Fibroblast of lung (primary cell): ENCODE measurements at regions not wholly inside any gene's neighbourhood (a gene's known extent, or its start where the extent isn't known, plus 50 kb on each side); places are given as distances from the start of the nearest gene placed in this dataset.

Source experiments
- DNase-seq, 2 donors: peaks; one replicate each; pipeline versions ENCODE4 v3.0.0 to v3.0.0-alpha.2; 2010; ENCODE audit warnings: low read depth in 2 of 2
- H2AFZ ChIP-seq: 2 replicates; pipeline ENCODE4 v1.5.1; 2012; ENCODE audit warnings: low read length, control low read depth, inconsistent platforms
- H3K27ac ChIP-seq: 2 replicates; pipeline ENCODE4 v1.5.1; 2011; ENCODE audit warnings: low read length, control low read depth; ENCODE audit not compliant: insufficient read depth
- H3K27me3 ChIP-seq: 2 replicates; pipeline ENCODE4 v1.5.1; 2011; ENCODE audit warnings: mild to moderate bottlenecking, low read length; ENCODE audit not compliant: control insufficient read depth, insufficient read depth
- H3K36me3 ChIP-seq: 2 replicates; pipeline ENCODE4 v1.5.1; 2011; ENCODE audit warnings: low read length; ENCODE audit not compliant: control insufficient read depth, insufficient read depth
- H3K4me1 ChIP-seq: 2 replicates; pipeline ENCODE4 v1.5.1; 2011; ENCODE audit warnings: low read length; ENCODE audit not compliant: control insufficient read depth, insufficient read depth; ENCODE audit errors: extremely low read depth
- H3K4me2 ChIP-seq: 2 replicates; pipeline ENCODE4 v1.5.1; 2011; ENCODE audit warnings: low read length, control low read depth; ENCODE audit not compliant: insufficient read depth; ENCODE audit errors: extremely low read depth
- H3K4me3 ChIP-seq, 4 experiments: fragments of 200-600 bp in 1 of 4; sonication (generic) in 1 of 4; replicated peaks in 1 of 4; 2 replicates each; pipeline ENCODE4 v1.5.1; 2011 to 2016; ENCODE audit warnings: low read length in 4 of 4, low read depth in 3 of 4, mild to moderate bottlenecking in 3 of 4, control low read depth in 2 of 4, inconsistent platforms in 1 of 4, mixed read lengths in 1 of 4; ENCODE audit not compliant: insufficient read depth in 1 of 4; ENCODE audit errors: control extremely low read depth in 1 of 4
- H3K79me2 ChIP-seq: 2 replicates; pipeline ENCODE4 v1.5.1; 2012; ENCODE audit warnings: mild to moderate bottlenecking, low read length, inconsistent platforms; ENCODE audit not compliant: control insufficient read depth, insufficient read depth
- H3K9ac ChIP-seq: 2 replicates; pipeline ENCODE4 v1.5.1; 2011; ENCODE audit warnings: mild to moderate bottlenecking, low read length, control low read depth; ENCODE audit not compliant: insufficient read depth
- H3K9me3 ChIP-seq: 2 replicates; pipeline ENCODE4 v1.5.1; 2012; ENCODE audit warnings: low read depth, low read length; ENCODE audit not compliant: control insufficient read depth, insufficient read depth
- H4K20me1 ChIP-seq: 2 replicates; pipeline ENCODE4 v1.5.1; 2011; ENCODE audit warnings: low read length; ENCODE audit not compliant: control insufficient read depth, insufficient read depth; ENCODE audit errors: extremely low read depth
- EZH2 ChIP-seq: IDR thresholded peaks from 2 replicates; pipeline ENCODE4 v1.5.1; 2012; ENCODE audit warnings: low read length, control low read depth, mild to moderate bottlenecking; ENCODE audit errors: missing control alignments
- TF ChIP-seq, protein P1 (sequence below), 2 donors: IDR thresholded peaks in 1 of 2; conservative IDR thresholded peaks in 1 of 2; 1 replicate in 1 of 2; 2 replicates in 1 of 2; pipeline ENCODE4 v1.5.1; 2011 to 2012; ENCODE audit warnings: low read length in 2 of 2, control low read depth in 1 of 2, inconsistent platforms in 1 of 2, low read depth in 1 of 2, mild to moderate bottlenecking in 1 of 2

- H3K27me3 ChIP-seq = no peaks in the 10 kb centered on the region
- no peak overlapping the region for H3K27ac ChIP-seq
- TF ChIP-seq EZH2 = no peak
- TF ChIP-seq, protein P1, sequence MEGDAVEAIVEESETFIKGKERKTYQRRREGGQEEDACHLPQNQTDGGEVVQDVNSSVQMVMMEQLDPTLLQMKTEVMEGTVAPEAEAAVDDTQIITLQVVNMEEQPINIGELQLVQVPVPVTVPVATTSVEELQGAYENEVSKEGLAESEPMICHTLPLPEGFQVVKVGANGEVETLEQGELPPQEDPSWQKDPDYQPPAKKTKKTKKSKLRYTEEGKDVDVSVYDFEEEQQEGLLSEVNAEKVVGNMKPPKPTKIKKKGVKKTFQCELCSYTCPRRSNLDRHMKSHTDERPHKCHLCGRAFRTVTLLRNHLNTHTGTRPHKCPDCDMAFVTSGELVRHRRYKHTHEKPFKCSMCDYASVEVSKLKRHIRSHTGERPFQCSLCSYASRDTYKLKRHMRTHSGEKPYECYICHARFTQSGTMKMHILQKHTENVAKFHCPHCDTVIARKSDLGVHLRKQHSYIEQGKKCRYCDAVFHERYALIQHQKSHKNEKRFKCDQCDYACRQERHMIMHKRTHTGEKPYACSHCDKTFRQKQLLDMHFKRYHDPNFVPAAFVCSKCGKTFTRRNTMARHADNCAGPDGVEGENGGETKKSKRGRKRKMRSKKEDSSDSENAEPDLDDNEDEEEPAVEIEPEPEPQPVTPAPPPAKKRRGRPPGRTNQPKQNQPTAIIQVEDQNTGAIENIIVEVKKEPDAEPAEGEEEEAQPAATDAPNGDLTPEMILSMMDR (conservative IDR thresholded peaks at IDR 0.05 in 1 of 2, IDR thresholded peaks at IDR 0.05 in 1 of 2; ENCODE audit: low read depth in 1 of 2, low read length in 2 of 2) = no peak
- no peaks in the 10 kb centered on the region for H3K79me2 ChIP-seq
- DNase-seq = no peak
- no peak overlapping the region for H2AFZ ChIP-seq
- no peaks in the 10 kb centered on the region for H3K9me3 ChIP-seq
- no peak overlapping the region for H3K9ac ChIP-seq
- H4K20me1 ChIP-seq = no peaks in the 10 kb centered on the region
- H3K4me2 ChIP-seq = no peak overlapping the region
- no peaks in the 10 kb centered on the region for H3K36me3 ChIP-seq
- H3K4me3 ChIP-seq = no peak overlapping the region
- no peaks in the 10 kb centered on the region for H3K4me1 ChIP-seq
These were observed 63.4 kb upstream of the BTN3A2 start for GRCh38 chr6:26301638-26302037.

DNA sequence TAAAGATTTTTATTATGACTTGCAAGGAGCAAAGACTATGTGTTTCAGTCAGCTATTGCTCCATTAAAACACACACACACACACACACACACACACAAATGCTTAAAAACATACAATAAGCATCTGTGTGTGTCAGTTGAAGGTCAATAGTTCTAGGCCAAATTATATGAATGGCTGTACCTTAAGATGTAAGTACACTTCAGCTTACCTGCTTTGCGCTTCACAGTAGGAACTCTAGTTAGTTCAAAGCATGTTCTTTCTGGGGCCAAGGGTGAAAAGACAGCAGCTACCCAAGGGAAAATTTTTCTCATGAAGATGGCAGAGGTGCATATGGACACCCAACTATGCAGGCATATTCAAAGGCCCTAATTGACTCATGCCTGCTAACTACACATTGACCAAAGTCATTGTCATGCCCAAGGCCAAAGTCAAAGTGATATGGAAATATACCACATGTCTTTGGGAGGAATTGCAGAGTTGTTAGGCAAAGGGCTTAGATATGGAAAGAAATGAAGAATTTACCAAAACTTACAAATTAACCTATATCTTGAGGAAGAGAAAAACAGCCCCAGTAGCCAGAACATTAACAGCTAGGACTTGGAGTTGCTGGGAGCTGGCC, 61.9 kb upstream of the BTN3A2 start:
- no peaks in the 10 kb centered on the region for H3K36me3 ChIP-seq
- H3K4me1 ChIP-seq = no peaks in the 10 kb centered on the region
- no peak overlapping the region for H3K4me3 ChIP-seq
- no peak for DNase-seq
- no peaks in the 10 kb centered on the region for H3K79me2 ChIP-seq
- TF ChIP-seq EZH2 = no peak
- TF ChIP-seq, protein P1 (conservative IDR thresholded peaks at IDR 0.05 in 1 of 2, IDR thresholded peaks at IDR 0.05 in 1 of 2; ENCODE audit: low read depth in 1 of 2, low read length in 2 of 2) = no peak
- H3K4me2 ChIP-seq = no peak overlapping the region
- H3K27me3 ChIP-seq = no peaks in the 10 kb centered on the region
- no peaks in the 10 kb centered on the region for H4K20me1 ChIP-seq
- H3K9ac ChIP-seq = no peak overlapping the region
- no peak overlapping the region for H3K27ac ChIP-seq
- H2AFZ ChIP-seq = no peak overlapping the region
- no peaks in the 10 kb centered on the region for H3K9me3 ChIP-seq

DNA sequence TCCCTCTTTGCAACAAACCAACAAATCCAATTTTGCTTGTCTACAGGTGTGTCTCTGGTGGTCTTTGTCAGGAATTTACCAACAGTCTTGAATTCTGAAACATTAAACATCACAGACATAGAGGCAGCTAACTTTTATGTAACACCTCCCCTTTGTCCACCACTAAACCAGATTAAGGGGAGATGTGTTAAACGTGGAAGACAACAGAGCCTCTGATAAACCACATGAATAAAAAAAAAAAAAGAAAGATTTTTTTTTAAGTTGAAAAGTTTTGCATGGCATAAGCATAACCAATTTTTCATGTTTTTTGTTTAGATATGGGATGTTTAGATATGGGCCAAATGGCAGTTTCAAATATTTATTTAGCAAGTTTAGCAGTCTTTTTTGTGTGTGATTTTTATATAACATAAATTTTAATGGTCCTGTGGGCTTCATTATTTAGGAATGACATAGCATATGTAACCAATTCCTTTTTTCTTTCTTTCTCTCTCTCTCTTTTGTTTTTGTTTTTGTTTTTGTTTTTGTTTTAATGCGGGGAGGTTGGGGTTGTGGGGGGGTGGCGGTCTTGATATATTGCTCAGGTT, 60.7 kb upstream of the BTN3A2 start:
- no peaks in the 10 kb centered on the region for H3K9me3 ChIP-seq
- H4K20me1 ChIP-seq = no peaks in the 10 kb centered on the region
- H3K9ac ChIP-seq = peak overlapping the region; percentile 13
- H3K4me3 ChIP-seq = peak overlapping the region in 3 of 4 experiments; percentile 53 to 80 (median 64)
- no peaks in the 10 kb centered on the region for H3K36me3 ChIP-seq
- H3K4me1 ChIP-seq = no peaks in the 10 kb centered on the region
- no peak for TF ChIP-seq EZH2
- TF ChIP-seq, protein P1 (conservative IDR thresholded peaks at IDR 0.05 in 1 of 2, IDR thresholded peaks at IDR 0.05 in 1 of 2; ENCODE audit: low read depth in 1 of 2, low read length in 2 of 2) = no peak
- no peak overlapping the region for H3K4me2 ChIP-seq
- no peak overlapping the region for H2AFZ ChIP-seq
- H3K27me3 ChIP-seq = no peaks in the 10 kb centered on the region
- no peaks in the 10 kb centered on the region for H3K79me2 ChIP-seq
- H3K27ac ChIP-seq = no peak overlapping the region
- no peak for DNase-seq
